SIG-M5 treated with dmso at 0.1 percent for 504 hours (cell line): ENCODE measurements at regions not wholly inside any gene's neighbourhood (a gene's known extent, or its start where the extent isn't known, plus 50 kb on each side); places are given as distances from the start of the nearest gene placed in this dataset.

ENCODE experiments used
- DNase-seq: peaks from one replicate; lab custom pipeline; 2025; ENCODE audit not compliant: unreplicated experiment; lab: John Stamatoyannopoulos, UW

- no peak for DNase-seq
Observed at GRCh38 chr20:22506827-22507226, 77.5 kb downstream of the FOXA2 start.

GRCh38 chr20:22504829-22505377 lies 79.5 kb downstream of the FOXA2 start:
- DNase-seq, result no peak

- no peak for DNase-seq
Observed at GRCh38 chr20:22503577-22503976, 80.8 kb downstream of the FOXA2 start.

DNA sequence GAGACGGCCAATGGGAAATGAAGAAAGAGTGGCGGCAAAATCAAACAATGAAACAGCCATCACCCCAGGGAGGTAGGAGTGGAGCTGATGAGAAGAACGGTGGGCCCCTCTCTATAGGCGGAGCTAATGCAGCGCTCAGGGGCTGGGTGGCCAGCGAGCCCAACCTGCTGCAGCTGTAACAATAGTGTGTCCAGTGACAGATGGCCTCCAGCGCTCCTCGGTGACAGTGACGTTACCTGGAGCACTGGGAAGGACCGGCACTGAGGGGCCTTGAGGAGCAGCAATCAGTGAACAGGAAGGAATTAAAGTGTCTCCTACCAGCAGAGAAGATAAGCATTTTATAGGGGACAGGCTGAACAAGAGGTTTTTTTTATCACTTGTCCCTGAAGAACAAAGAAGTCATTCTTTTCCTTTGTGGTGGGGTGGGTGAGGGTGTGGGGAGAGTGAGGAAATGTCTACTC lies 81.6 kb downstream of the FOXA2 start:
- no peak for DNase-seq

DNA sequence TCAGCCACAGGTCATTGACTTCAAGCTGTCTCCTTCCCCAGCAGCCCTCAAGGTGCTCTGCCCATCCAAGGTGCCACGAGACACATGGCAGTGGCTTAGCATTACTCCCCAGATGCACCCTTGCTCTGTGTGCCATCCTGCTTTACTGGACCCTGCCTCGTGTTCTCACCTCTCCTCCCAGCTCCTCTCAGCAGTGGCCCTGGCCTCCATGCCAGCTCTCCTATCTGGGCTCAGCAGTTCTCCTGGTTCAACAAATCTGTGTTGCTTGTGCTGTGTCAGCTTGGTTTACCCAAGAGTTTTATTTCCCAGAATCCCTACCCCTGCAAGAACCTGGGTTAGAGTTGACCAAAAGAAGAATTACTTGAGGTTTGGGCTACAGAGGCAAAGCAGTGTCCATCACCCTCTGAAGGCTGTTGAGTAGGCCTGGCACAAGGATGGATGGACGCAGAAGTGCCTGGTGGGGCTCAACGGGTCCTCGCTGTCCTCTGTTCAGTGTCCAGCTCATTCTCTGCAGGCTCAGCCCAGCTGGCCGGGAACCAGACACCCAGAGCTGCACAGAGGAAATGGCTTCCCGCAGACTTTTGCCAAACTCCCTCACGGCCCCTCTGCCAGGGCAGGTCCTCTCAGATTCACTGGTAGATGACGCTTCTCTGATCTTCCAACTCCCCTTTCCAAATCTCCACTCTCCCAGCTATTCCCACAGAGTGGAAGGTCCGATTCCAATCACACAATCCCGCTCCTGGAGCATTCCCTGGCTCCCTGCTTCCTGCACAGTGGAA lies 82.6 kb downstream of the FOXA2 start:
- DNase-seq, result no peak

- no peak for DNase-seq
Observed at GRCh38 chr20:22501034-22501433, 83.3 kb downstream of the FOXA2 start.

DNA sequence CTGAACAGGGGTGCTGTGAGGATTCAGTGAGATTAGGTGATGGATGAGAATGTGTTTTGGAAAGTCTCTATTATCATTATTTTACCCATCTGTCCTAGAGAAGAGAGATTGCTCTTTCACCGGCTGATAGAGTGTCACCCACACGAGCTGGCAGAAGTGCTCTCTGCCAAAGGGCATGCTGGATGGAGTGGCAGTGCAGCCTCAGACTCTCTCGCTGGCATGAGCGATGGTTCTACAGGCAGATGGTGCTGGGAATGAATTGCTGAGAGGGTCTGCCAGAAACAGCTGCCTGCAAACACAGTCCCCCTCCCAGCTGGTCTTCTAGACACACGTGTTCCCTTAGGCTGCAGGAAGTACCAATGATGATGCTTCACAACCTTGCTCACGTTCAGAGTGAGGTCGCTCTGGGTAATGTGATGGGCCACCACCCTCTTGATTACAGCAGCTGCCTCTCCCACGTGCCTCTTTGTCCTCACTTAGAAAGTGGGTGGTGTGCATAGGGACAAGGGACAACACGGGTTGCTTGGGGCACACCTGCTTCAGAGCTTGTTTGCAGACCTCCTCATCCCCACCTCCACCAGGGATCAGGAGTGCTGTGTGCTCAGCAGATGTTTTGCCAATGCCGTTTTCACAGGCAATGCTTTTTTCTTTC lies 84.7 kb downstream of the FOXA2 start:
- DNase-seq, result no peak

DNA sequence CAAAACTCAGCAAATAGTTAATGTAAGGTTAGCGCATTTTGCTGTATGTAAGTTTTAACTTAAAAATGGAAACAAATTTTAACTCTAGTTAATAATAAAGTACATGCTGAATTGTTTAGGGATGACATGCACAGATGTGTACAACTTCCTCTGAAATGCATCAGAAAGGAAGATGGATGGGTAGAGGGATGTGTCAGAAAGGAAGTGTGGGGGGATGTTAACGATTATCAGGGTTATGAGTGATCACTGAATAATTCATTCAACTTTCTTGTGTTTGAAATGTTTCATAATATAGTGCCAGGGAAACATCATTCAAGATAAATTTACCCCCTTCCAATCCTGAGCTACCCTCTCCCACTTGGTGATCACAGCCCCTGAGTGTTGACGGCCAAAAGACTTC lies 87.6 kb downstream of the FOXA2 start:
- DNase-seq, result no peak

GRCh38 chr20:22495789-22496188 lies 88.6 kb downstream of the FOXA2 start:
- no peak for DNase-seq

GRCh38 chr20:22495172-22495571 lies 89.2 kb downstream of the FOXA2 start:
- DNase-seq, result no peak

- no peak for DNase-seq
Observed at GRCh38 chr20:22492497-22492896, 91.9 kb downstream of the FOXA2 start.

GRCh38 chr20:22491194-22491505 lies 93.2 kb downstream of the FOXA2 start:
- DNase-seq, result no peak

- no peak for DNase-seq
Observed at GRCh38 chr20:22490287-22491193, 93.8 kb downstream of the FOXA2 start.

DNA sequence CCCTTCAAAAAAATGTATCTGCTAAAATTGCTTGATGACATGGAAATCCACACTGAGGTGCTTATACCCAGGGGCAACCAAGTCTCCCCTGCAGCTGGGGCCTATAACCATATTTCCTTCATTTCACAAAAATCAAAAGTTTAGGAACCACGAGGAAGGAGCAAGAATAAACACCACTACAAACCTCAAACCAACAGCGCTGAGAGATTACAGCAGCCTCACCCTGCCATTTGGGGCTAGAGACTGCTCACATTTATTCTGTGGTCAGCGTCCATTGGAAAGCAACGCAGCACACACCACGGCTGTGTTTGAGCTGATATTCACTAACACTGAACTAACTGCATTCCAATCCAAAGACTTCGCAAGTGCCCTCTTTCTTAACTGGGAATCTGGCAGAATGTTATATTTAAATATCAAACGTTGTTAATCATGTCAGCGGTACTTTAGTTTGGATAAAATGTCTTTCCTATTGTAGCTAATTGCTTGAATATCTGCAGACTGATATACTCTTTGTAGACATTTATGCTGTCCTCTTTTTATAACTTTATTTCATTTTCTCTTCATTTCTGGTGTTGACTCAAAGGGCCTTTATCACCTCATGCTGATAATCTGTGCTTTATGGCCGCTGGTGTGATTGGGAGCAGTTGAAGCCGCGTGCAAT lies 94.6 kb downstream of the FOXA2 start:
- no peak for DNase-seq

DNA sequence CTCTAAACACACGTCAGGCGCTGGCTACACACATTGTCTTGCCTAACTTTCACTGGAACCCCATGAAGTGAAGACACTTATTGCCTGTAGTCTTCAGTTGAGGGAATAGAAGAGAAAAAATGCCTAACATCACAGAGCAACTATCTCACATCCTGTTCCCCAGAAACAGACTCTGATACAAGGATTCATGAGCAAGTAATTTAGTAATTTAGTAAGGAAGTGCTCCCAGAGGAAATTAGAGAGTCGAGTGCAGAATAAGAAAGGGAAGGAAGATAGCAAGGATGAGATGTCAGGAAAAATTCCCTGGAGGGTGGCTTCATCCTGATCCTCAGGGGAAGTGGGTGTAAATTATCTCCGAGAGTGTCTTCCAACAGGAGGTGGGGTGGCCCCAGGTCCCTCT lies 104.0 kb downstream of the FOXA2 start:
- no peak for DNase-seq

DNA sequence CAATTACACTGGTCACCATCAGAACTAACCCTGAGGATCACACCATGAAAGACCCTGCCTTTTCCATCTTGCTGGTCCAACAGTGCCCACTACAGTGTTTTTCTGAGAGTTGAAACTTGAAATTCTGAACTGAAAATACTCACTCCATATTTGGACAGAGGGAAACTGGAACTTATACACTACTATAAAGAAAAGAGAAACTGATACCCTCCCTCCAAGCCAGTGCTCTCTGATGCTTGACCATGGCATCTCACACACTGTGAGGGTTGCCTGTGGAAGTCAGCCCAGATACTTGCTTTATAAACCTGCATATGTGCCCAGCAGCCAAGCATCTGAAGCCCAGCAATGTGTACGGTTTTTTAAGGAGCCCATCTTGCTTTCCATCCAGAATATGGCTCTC lies 108.7 kb downstream of the FOXA2 start:
- no peak for DNase-seq

- no peak for DNase-seq
Observed at GRCh38 chr20:22474224-22474623, 110.1 kb downstream of the FOXA2 start.

DNA sequence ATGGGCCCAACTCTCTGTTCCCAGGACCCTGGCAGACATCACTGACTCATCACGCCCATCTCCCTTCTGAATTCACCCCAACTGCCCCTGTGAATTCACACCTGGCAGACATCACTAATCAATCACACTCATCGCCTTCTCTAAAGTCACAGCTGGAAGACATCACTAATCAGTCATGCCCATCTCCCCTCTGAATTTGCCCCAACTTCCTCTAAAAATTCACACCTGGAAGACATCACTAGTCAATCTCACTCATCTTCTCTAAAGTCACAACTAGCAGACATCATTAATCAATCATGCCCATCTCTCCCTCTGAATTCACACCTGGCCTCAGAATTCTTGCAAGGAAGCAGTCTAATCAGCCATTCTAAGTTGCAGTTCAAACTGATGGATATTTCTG lies 111.1 kb downstream of the FOXA2 start:
- no peak for DNase-seq

- no peak for DNase-seq
Observed at GRCh38 chr20:22472447-22473100, 111.8 kb downstream of the FOXA2 start.

DNA sequence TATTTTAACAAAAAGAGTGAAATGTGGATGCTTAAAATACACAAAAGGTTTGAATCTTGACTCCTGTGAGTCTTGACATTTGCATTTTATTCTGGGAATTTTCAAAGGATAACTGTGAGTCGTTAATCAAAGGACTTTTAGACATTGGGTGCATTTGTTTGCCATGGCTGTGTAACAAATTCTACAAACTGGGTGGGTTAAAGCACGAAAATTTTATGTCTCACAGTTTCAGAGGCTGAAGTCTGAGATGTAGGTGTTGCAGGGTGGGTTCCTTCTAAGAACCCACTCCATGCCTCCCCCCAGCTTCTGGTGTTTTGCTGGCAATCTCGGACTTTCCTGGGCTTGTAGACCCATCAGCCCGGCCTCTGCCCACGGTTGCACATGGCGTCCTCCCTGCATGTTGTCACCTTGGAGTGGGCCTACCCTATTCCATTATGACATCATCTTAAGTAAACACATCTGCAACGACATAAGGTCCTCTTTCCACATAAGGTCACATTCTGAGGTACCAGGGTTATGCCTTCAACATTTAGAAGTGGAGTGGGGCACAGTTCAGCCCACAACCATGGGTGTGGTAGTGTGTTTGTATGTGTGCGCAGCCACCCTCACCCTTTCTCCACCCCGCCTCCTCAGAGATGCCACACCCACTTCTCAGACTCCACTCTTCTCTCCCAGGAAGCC lies 113.1 kb downstream of the FOXA2 start:
- DNase-seq, result no peak
